Endometrium (tissue), 2 donors: ENCODE measurements at regions not wholly inside any gene's neighbourhood (a gene's known extent, or its start where the extent isn't known, plus 50 kb on each side); places are given as distances from the start of the nearest gene placed in this dataset.

Source experiments
- FAIRE-seq: peaks from 2 replicates; lab custom pipeline; 2012; peaks lifted over from hg19 to GRCh38; lab: Jason Lieb, UNC
- donor health status: control.
- donor health status: control.

DNA sequence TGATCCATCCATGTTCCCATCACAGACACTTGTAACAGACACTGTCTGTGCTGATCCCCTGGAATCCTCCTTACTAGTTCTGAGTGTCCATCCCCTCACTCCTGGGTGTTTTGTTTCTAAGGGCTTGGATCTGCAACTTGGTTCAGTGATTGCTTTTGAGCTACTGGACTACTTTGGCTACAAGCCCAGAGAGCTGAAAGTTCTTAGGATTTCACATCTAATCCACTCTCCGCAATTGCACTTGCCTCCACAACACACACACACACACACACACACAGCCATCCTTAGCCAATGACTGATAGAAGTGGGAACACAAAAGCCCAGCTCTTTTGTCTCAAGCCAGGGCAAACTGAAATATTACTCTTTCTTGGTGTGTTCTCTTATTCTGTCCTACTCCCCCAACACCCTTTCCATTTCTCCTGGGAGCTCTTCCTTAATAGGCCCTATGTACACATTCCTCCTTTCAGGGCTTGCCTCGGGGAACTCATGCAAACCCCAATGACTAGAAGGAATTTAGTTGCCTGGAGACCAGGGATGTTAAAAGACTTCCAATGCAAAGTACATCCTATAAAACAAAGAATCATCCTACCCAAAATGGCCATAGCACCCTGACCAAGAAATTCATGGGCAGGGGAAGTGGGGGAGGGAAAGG is 206.1 kb upstream of the UBE2E2 start:
- FAIRE-seq: no peak

DNA sequence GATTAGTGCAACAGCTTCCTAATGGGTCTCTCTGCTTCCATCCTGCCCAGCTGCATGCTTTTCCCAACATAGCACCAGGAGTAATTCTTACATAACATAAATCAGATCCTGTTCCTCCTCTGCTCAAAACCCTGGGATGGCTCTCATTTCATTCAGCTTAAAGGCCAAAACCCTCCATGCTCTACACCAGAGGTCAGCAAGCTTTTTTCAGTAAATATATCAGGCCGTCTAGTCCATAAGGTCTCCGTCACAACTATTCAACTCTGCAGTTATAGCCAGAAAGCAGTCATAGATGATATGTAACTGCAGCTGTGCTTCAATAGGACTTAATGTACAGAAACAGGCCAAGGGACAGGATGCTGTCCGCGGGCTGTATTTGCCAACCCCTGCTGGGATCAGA is 202.8 kb upstream of the UBE2E2 start:
- FAIRE-seq: no peak

DNA sequence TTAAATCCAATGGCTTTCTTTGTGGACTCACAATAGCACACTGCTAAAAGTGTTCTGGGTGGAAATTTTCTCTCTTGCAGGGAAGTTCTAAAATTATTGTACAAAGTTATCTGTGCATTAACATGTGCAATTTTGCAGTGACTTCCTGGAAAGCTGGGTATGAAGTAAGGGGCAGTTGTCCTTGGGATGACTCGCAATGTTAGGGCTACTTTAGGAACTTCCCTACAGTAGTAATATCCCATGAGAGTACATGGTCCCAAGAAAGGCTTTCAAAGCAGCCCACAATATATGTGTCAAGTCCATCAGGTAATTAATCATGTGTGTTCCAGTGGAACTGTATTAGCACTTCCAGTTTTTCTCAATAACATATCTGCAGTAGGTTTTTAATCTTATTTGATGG is 201.0 kb upstream of the UBE2E2 start:
- no peak for FAIRE-seq

DNA sequence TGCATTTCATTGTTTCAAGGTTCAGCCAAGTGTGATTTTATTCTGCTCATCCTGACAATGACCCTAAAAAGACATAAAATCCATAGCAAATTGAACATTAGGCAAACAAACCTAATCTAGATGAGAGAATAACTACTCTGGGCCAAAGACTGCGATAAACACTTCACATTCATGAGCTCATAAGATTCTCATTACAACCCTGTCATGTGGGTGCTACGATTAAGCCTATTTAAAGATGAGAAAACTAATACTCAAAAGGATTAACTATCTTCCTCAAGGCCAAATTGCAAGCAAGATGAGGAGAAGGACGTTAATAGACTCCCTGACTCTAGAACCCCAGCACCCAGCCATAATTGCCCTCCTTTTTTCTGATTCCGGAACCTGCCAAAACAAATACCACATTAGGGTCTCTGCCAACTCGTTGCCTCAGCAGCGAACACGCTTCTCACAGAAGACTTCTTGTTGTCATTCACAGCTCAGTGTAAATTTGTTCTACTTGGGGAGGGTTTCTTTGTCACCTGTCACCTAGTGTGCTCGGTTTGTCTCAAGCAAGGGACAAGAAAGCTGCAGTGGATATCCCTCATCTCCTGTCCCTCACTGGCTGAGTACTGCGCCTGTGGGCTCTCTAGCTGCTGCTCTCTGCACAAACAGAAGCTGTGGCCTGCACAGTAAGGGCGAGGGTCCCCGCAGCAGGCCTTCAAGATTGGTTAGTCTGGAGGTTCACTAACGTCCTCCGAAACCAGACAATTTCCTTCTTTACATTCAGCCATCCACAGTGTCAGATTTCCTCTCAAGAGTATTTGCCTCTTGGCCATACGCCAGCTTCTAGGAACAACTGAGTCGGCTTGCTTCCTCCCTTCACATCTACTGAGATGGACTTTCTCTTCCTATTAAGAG is 200.0 kb upstream of the UBE2E2 start:
- FAIRE-seq: no peak

DNA sequence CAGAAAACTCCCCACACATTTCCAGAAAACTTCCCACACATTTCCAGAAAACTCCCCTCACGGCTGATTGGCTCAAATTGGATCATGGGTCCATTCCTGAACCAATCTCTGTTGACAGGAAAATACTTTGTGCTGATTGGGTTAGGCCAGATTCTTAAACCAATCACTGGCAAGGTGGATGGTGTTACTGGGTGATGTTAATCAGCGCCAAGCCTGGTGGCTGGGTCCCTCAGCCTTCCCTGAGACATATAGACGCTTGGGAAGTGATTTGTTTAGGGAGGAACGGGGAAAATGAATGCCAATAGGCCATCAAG is 199.4 kb upstream of the UBE2E2 start:
- FAIRE-seq: no peak

DNA sequence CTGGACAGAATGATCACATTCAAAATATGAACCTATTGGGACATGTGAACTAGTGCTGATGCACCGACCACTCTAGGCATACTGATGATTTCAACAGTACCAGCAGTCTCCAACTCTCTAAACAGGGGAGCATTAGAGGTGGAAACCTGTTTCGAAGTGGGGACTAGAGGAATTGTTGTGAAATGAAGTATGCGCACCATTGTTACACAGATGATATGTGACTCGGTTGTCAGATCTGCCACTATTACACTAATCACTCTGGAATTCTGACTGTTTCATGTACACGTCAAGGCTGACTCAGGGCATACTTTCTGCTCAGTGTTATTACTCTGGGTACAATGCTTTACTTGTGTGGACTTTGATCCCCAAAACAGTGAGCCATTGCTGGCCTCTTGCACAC is 198.2 kb upstream of the UBE2E2 start:
- no peak for FAIRE-seq

DNA sequence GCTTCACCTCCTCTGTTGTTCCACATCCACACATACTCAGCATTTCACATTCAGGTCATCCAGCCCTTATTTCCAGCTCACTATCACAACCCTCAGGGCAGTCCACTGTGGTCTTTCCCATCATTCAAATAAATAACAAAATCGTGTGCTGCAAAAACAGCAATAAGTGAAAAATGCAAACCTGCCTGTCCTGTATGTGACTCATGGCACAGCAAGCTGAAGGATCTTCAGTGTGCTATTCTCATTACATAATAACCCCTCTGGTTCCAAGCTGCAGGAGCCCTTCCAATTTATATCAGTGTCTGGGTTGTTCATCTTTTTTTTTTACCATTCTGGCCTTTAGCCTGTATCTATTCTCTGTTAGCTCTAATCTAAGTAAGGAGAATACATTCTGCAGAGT is 185.3 kb upstream of the UBE2E2 start:
- no peak for FAIRE-seq

DNA sequence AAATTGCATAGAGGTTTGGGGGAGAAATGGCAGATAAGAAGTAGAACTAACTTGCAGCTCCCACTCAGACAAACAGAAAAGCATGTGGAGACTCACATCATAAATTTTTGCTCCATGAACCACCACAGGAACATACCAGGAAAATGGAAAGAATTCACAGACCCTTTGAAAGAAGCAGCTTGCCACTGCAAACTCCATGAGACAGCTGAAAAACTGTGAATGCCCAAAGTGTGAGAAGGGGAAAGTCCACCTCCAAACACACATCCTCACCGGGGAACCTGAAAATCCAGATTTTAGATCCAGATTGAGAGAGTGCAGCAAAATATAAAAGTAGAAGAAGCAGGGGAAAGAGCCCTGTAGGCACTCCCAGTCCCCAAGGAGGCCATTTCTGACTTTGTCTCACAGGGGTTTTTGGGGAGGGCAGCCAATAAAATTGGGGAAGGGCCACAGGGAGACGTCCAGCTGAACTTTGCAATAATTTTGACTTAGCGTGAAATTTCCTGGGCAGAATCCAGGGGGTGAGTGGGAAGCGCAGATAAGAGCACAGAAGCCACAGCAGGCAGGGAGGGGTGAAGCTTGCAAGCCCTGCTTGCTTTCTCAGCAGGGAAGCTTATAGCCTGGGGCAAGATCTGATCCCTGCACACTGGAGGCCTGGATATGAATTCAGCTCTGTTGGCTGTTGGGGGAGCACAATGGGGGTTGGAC is 183.4 kb upstream of the UBE2E2 start:
- no peak for FAIRE-seq

DNA sequence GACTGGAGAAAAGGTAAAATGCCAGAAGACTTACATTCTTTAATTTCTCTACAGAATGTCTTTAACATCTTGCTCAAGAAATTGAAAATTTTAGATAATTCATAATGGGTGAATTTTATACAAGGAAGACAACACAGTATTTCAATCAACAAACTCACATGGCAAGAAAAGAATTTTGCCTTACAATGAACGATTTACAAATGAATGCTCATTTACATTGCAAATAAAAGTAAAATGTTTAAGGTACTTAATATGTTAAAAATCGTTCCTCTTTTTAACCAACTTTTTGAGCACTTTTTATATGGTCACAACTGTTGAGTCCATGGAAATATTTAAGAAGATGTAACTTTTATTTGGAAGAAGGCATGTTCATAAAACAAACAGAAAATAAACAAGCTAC is 174.8 kb upstream of the UBE2E2 start:
- FAIRE-seq: no peak

DNA sequence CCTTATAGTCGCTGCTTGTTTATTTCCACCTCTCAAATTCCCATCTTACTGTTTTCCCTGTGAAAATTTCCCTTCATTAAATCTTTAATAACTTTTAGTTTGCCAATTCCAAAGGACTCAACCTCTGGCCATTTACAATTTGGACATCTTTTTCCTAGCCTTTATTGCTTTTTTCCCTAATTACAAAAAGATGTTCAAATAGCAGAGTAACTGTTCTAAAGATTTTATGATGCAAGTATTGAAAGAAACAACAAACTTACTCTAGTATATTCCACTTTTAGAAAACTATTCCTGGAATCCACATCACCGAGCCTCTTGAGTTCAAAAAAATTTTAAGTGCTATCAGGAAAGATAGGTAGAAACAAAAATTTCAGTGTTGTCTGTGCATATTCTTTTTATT is 174.1 kb upstream of the UBE2E2 start:
- peak; percentile 95 for FAIRE-seq

DNA sequence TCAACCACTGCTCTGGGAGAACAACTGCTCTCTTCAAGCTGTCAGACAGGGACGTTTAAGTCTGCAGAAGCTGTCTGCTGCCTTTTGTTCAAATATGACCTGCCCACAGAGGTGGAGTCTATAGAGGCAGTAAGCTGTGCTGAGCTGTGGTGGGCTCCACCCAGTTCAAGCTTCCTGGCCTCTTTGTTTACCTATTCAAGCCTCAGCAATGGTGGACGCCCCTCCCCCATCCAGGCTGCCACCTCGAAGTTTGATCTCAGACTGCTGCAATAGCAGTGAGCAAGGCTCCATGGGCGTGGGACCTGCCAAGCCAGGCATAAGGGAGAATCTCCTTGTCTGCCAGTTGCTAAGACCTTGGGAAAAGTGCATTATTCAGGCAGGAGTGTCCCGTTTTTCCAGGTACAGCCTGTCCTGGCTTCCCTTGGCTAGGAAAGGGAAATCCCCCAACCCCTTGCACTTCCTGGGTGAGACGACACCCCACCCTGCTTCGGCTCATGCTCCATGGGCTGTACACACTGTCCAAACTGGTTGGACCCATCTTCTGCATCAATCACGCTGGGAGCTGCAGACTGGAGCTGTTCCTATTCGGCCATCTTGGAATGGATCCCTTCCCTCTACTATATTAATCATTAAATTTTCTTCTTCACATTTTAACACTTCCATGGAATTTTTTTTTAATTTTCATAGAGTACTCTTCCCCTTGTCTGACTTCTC is 167.0 kb upstream of the UBE2E2 start:
- FAIRE-seq: no peak

DNA sequence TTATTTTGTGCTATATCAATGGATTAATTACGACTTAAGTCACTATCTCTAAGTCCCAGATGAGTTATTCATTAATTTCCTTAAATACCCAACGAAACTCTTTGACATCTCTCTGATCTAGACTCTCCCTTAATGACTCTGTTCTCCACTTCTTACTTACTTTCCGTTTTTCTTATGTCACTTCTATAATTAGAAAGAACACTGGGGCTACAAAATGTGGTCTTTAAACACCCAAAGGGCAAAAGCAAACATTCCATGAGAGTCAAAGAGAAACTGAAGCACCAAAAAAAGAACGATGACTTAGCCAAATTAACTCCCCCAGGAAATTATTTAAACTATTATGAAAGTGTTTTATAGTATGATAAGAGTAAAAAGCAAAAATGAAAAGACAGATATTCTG is 166.4 kb upstream of the UBE2E2 start:
- FAIRE-seq: peak; percentile 41

DNA sequence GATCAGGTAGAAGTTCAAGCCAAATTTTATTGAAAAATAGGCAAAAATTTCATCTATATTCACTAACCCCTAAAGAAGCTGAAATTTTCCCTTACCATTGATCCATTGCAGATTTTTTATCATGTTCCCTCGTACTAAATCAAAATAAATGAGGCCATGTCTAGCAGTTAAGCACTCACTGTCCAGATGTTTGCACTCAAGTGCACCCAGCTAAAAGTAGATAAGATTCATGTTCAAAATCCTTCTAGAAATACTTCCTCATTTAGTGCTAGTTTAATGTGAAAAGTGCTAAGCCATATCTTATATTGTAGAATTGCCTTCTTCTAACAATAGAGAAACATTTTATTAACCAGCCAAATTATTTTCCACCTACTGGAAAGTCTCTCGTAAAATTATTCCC is 164.7 kb upstream of the UBE2E2 start:
- FAIRE-seq: no peak

DNA sequence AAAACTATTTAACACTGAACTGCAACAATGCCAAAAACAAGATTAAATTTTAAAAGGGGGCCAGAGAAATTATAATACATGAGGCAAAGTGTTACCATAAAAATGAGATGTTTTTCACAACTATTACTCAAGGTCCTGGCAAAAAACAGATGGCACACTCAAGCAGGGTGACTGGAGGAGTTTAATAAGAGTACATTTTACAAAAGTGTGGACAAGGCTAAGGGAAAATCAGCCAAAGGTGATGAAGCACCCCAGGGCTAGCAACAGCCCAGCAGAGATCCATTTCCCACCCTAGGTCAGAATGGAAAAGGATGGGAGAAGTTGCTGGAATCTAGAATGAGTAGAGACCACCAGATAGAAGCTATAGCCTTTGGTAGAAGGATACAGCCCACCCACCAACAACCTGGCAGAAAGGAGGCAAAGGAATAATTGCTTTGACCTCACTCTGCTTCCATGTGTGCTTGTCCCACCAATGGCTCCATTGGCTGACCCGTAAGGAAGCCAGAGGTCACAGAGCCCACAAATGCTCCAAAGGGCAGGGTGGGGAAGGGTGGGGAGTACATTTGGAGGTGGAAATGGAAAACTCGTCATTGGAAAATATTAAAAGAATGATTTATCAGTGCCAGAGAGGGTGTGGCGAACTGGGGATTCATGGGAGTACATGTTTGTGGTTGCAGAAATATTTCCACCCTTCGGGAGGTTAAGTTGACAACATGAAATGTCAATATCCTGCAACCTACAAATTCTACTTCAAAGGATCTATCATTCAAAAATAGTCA is 161.0 kb upstream of the UBE2E2 start:
- FAIRE-seq: no peak

DNA sequence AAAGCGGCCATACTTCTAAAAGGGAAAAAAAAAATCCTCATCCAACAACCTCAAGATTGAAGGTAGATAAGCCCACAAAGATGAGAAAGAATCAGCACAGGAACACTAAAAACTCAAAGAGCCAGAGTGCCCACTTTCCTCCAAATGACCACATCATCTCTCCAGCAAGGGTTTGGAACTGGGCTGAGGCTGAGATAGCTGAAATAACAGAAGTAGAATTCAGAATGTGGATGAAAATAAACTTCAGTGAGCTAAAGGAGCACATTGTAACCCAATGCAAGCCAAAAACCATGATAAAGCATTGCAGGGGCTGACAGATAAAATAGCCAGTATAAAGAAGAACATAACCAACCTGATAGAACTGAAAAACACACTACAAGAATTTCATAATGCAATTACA is 158.7 kb upstream of the UBE2E2 start:
- FAIRE-seq: no peak

DNA sequence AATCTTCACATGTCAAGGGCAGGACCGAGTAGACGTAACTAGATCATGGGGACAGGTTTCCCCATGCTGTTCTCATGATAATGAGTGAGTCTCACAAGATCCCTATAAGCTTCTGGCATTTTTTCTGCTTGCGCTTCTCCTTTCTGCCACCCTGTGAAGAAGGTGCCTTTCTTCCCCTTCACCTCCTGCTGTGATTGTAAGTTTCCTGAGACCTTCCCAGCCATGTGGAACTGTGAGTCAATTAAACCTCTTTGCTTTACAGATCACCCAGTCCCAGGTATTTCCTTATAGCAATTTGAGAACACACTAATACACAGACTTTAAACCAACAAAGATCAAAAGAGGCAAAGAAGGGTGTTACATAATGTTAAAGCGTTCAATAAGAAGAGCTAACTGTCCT is 156.6 kb upstream of the UBE2E2 start:
- FAIRE-seq: no peak

DNA sequence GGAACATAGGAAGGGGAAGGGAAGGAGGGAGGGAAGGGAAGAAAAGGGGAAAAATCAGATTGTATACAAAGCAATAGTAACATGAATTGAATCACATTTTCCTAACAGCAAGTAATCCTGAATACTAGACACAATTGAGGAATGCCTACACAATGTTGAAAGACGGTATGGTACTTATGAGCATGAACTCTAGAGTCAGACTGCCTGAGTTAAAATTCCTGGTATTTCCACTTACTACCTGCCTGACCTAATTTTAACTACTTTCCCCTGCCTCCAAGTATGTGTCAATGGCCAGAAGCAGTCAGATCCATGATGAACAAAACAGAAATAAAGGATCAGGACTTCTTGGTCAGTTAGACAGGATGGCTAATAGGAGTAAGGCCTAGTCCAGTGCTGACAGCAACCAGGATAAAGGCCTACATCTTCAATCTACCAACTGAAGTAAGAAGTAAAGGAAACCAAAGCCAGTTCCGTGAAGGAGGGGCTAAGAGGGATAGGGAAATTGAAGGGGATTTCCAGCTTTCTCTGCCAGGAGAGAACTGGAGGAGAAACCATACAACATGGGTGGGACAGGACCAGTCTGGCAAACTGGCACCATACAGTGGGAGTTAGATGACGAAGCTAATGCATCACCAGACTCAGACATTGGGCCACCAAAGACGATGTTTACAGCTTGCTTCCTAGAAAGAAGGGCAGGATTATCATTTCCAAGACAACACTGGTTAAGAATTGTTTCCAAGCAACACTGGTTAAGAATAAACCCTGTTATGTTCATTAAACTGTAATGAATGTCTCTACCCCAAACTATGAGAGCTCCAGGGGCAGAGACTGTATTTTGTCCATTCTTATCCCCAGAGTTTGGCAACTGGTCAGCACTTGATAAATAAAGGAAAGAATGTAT is 151.6 kb upstream of the UBE2E2 start:
- FAIRE-seq: no peak

DNA sequence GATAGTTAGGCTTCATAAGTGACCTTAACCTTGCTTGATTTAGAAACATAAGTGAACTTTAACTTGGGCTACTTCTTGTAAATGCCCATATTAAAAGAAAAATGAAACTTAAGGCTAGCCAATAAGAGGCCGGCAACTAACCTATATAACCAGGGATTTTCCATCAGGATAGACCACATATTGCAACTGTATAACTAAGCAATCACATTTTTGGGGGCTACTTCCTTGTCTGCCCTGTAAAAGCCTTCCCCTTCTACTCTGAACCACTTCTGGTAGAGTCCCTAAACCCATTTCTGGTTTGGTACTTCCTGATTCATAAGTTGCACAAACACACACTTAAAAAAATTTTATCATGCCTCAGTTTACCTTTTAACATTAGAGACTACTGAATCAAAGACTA is 150.9 kb upstream of the UBE2E2 start:
- no peak for FAIRE-seq

DNA sequence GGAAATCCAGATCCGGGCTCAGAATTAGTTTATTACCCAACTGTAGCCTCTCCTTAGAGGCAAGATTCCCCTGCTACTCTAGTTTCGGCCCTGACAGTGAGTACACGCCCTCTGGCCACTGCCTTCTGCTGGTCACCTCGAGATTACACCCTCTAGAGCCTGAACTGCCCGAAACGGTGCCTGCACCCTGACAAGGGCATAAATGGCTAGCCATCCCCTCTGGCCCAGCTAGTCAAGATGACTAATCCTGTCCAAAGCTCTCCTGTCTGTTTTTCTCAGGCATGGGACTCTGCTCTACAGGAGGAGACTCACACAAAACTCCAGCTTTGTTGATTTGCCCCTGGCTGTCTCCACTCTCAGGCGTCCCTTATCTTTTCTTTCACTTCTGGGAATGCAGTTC is 150.5 kb upstream of the UBE2E2 start:
- FAIRE-seq: no peak

DNA sequence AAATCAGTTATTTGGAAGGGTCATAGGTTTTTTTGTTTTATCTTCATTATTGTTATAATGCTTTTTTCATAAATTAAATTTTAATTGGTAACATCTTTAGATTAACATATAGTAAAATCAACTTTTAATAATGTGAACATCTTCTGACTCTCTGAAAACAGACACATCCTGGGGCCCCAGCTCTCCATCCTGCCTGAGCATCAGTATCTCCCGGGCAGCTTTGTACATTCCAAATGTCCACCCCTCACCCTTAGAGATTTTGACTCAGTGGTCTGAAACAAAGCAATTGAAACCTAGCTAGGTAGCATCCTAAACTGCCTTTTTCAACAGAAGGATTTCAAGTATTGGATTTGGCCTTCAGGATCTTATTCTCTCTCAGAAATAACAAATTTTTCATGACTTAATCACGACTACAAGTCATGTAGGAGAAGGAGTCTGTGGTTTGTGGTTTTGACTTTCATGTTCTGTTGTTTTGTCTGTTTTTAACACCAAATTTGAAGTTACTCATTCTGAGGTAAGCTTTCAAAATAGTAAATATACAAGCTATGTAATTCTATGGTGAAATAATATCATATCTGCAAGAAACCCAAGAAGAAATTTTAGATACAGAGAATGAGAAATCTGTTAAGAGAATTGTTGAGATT is 147.3 kb upstream of the UBE2E2 start:
- no peak for FAIRE-seq
